ENCODE measurements at regions not wholly inside any gene's neighbourhood (a gene's known extent, or its start where the extent isn't known, plus 50 kb on each side); places are given as distances from the start of the nearest gene placed in this dataset.

- Histone ChIP-seq H4K20me1 (ENCODE audit: insufficient read depth, low read length) (no peaks in the 10 kb centered on the region), H3K4me3 (ENCODE audit: insufficient read depth, low read depth, low read length) (no peak overlapping the region), H3K79me2 (ENCODE audit: insufficient read depth, low read length) (no peaks in the 10 kb centered on the region), H3K27ac (ENCODE audit: low read depth, low read length) (no peak overlapping the region), H3K4me1 (ENCODE audit: insufficient read depth, low read length) (no peaks in the 10 kb centered on the region), H3K27me3 (ENCODE audit: insufficient read depth, low read length) (no peaks in the 10 kb centered on the region), H3K9ac (ENCODE audit: low read length) (no peak overlapping the region), H2AFZ (ENCODE audit: low read depth, low read length) (no peak overlapping the region), H3K36me3 (ENCODE audit: insufficient read depth, low read length) (no peaks in the 10 kb centered on the region), H3K9me3 (ENCODE audit: insufficient read depth, low read depth, low read length) (no peaks in the 10 kb centered on the region), H3K4me2 (ENCODE audit: low read length) (no peak overlapping the region)
- TF ChIP-seq, protein P1, sequence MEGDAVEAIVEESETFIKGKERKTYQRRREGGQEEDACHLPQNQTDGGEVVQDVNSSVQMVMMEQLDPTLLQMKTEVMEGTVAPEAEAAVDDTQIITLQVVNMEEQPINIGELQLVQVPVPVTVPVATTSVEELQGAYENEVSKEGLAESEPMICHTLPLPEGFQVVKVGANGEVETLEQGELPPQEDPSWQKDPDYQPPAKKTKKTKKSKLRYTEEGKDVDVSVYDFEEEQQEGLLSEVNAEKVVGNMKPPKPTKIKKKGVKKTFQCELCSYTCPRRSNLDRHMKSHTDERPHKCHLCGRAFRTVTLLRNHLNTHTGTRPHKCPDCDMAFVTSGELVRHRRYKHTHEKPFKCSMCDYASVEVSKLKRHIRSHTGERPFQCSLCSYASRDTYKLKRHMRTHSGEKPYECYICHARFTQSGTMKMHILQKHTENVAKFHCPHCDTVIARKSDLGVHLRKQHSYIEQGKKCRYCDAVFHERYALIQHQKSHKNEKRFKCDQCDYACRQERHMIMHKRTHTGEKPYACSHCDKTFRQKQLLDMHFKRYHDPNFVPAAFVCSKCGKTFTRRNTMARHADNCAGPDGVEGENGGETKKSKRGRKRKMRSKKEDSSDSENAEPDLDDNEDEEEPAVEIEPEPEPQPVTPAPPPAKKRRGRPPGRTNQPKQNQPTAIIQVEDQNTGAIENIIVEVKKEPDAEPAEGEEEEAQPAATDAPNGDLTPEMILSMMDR (IDR thresholded peaks at IDR 0.05; ENCODE audit: insufficient read depth, low read depth, low read length): no peak
- TF ChIP-seq EZH2 (IDR thresholded peaks at IDR 0.05; ENCODE audit: insufficient read depth, low read length): no peak
- no peak for DNase-seq (ENCODE audit: low read depth)
- Mint-ChIP-seq H3K36me3 (ENCODE audit: low read depth, unreplicated experiment) (no peaks in the 10 kb centered on the region), H3K27me3 (ENCODE audit: low read depth, unreplicated experiment) (peaks cover 3% of the 10 kb centered on the region), H3K4me3 (ENCODE audit: unreplicated experiment) (no peak overlapping the region), H3K4me1 (ENCODE audit: low read depth, unreplicated experiment) (no peaks in the 10 kb centered on the region), H3K27ac (ENCODE audit: unreplicated experiment) (no peak overlapping the region), H3K9me3 (ENCODE audit: unreplicated experiment) (no peaks in the 10 kb centered on the region)
- no peak for FAIRE-seq
Measured at GRCh38 chr2:198638577-198638976, 819.2 kb downstream of the SATB2 start.

DNA sequence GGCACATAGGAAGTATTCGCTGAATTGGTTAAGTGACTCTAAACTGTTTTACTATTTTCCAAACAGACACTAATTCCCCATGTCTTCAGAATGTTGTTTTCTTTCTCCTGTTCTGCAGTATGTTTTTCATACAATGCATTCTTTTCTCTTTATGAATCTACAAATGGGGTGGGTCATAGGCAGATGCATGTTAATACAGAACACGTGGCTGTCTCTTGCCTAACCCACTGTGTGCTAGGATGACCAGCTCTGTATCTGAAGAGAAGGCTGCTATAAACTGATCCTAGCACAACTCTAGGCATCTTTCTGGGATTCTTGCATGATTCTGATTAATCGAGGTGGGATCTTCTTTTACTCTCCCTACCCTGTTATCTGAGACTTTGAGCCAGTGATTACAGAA is 826.0 kb downstream of the PLCL1 start:
- H3K36me3 Mint-ChIP-seq (ENCODE audit: low read depth, unreplicated experiment): no peaks in the 10 kb centered on the region
- H3K36me3 ChIP-seq (ENCODE audit: insufficient read depth, low read length): no peaks in the 10 kb centered on the region
- DNase-seq (ENCODE audit: low read depth): no peak
- H2AFZ ChIP-seq (ENCODE audit: low read depth, low read length): no peak overlapping the region
- no peaks in the 10 kb centered on the region for H3K27me3 Mint-ChIP-seq (ENCODE audit: low read depth, unreplicated experiment)
- H4K20me1 ChIP-seq (ENCODE audit: insufficient read depth, low read length): no peaks in the 10 kb centered on the region
- H3K4me1 Mint-ChIP-seq (ENCODE audit: low read depth, unreplicated experiment): peaks cover 2% of the 10 kb centered on the region
- H3K9me3 ChIP-seq (ENCODE audit: insufficient read depth, low read depth, low read length): no peaks in the 10 kb centered on the region
- no peak overlapping the region for H3K9ac ChIP-seq (ENCODE audit: low read length)
- H3K27me3 ChIP-seq (ENCODE audit: insufficient read depth, low read length): no peaks in the 10 kb centered on the region
- H3K9me3 Mint-ChIP-seq (ENCODE audit: unreplicated experiment): no peaks in the 10 kb centered on the region
- no peaks in the 10 kb centered on the region for H3K79me2 ChIP-seq (ENCODE audit: insufficient read depth, low read length)
- H3K4me3 Mint-ChIP-seq (ENCODE audit: unreplicated experiment): no peak overlapping the region
- no peak overlapping the region for H3K27ac ChIP-seq (ENCODE audit: low read depth, low read length)
- no peak overlapping the region for H3K4me2 ChIP-seq (ENCODE audit: low read length)
- no peak overlapping the region for H3K4me3 ChIP-seq (ENCODE audit: insufficient read depth, low read depth, low read length)
- FAIRE-seq: no peak
- no peak overlapping the region for H3K27ac Mint-ChIP-seq (ENCODE audit: unreplicated experiment)
- TF ChIP-seq, protein P1 (IDR thresholded peaks at IDR 0.05; ENCODE audit: insufficient read depth, low read depth, low read length): no peak
- TF ChIP-seq EZH2 (IDR thresholded peaks at IDR 0.05; ENCODE audit: insufficient read depth, low read length): no peak
- no peaks in the 10 kb centered on the region for H3K4me1 ChIP-seq (ENCODE audit: insufficient read depth, low read length)

- no peaks in the 10 kb centered on the region for H3K79me2 ChIP-seq (ENCODE audit: insufficient read depth, low read length)
- H3K36me3 Mint-ChIP-seq (ENCODE audit: low read depth, unreplicated experiment): no peaks in the 10 kb centered on the region
- peaks cover 2% of the 10 kb centered on the region for H3K4me1 Mint-ChIP-seq (ENCODE audit: low read depth, unreplicated experiment)
- H3K27me3 Mint-ChIP-seq (ENCODE audit: low read depth, unreplicated experiment): no peaks in the 10 kb centered on the region
- no peak overlapping the region for H3K4me3 Mint-ChIP-seq (ENCODE audit: unreplicated experiment)
- H3K9ac ChIP-seq (ENCODE audit: low read length): no peak overlapping the region
- no peak overlapping the region for H2AFZ ChIP-seq (ENCODE audit: low read depth, low read length)
- H3K4me1 ChIP-seq (ENCODE audit: insufficient read depth, low read length): no peaks in the 10 kb centered on the region
- TF ChIP-seq, protein P1 (IDR thresholded peaks at IDR 0.05; ENCODE audit: insufficient read depth, low read depth, low read length): no peak
- no peak for TF ChIP-seq EZH2 (IDR thresholded peaks at IDR 0.05; ENCODE audit: insufficient read depth, low read length)
- H3K27ac ChIP-seq (ENCODE audit: low read depth, low read length): no peak overlapping the region
- H3K9me3 ChIP-seq (ENCODE audit: insufficient read depth, low read depth, low read length): no peaks in the 10 kb centered on the region
- H3K4me2 ChIP-seq (ENCODE audit: low read length): no peak overlapping the region
- FAIRE-seq (no peak), DNase-seq (ENCODE audit: low read depth) (no peak)
- H4K20me1 ChIP-seq (ENCODE audit: insufficient read depth, low read length): no peaks in the 10 kb centered on the region
- H3K27me3 ChIP-seq (ENCODE audit: insufficient read depth, low read length): no peaks in the 10 kb centered on the region
- H3K36me3 ChIP-seq (ENCODE audit: insufficient read depth, low read length): no peaks in the 10 kb centered on the region
- no peak overlapping the region for H3K27ac Mint-ChIP-seq (ENCODE audit: unreplicated experiment)
- H3K9me3 Mint-ChIP-seq (ENCODE audit: unreplicated experiment): no peaks in the 10 kb centered on the region
- H3K4me3 ChIP-seq (ENCODE audit: insufficient read depth, low read depth, low read length): no peak overlapping the region
Measured at GRCh38 chr2:198628596-198628995, 824.2 kb downstream of the PLCL1 start.
